Kidney epithelial cell (primary cell): ENCODE measurements at regions not wholly inside any gene's neighbourhood (a gene's known extent, or its start where the extent isn't known, plus 50 kb on each side); places are given as distances from the start of the nearest gene placed in this dataset.

Experiments
- DNase-seq: peaks from one replicate; pipeline ENCODE4 v3.0.0-alpha.2; 2010; ENCODE audit warnings: low read depth
- H3K27me3 ChIP-seq: 2 replicates; pipeline ENCODE4 v1.6.0; 2011; ENCODE audit warnings: low read length; ENCODE audit not compliant: control insufficient read depth, insufficient read depth
- H3K36me3 ChIP-seq: 2 replicates; pipeline ENCODE4 v1.5.1; 2011; ENCODE audit warnings: low read length; ENCODE audit not compliant: control insufficient read depth, insufficient read depth
- H3K4me3 ChIP-seq: 2 replicates; pipeline ENCODE4 v1.5.1; 2011; ENCODE audit warnings: low read depth, mild to moderate bottlenecking, control low read depth, low read length
- TF ChIP-seq, protein P1 (sequence below): IDR thresholded peaks from 2 replicates; pipeline ENCODE4 v1.5.1; 2011; ENCODE audit warnings: mild to moderate bottlenecking, moderate library complexity, low read length, control low read depth, inconsistent platforms; ENCODE audit not compliant: insufficient read depth, poor library complexity, severe bottlenecking

DNA sequence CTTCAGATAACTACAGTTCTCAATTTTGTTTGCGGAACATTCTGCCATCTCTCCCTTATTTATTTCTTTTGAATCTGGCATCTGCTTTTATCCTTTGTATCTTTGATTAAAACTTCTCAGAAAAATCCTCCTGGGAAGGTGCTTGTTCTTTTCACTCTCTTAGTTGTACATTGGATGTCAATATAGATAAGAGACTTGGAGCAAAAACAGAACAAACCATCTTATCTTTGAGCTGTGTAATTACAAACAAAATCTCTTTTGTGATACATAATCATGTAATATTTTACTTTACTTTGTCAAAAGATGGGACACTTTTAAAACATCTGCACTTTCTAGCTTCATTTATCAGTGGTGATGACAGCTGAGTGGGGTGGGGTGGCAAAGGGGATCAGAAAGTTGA, 307.2 kb upstream of the LYPLAL1 start:
- TF ChIP-seq, protein P1, sequence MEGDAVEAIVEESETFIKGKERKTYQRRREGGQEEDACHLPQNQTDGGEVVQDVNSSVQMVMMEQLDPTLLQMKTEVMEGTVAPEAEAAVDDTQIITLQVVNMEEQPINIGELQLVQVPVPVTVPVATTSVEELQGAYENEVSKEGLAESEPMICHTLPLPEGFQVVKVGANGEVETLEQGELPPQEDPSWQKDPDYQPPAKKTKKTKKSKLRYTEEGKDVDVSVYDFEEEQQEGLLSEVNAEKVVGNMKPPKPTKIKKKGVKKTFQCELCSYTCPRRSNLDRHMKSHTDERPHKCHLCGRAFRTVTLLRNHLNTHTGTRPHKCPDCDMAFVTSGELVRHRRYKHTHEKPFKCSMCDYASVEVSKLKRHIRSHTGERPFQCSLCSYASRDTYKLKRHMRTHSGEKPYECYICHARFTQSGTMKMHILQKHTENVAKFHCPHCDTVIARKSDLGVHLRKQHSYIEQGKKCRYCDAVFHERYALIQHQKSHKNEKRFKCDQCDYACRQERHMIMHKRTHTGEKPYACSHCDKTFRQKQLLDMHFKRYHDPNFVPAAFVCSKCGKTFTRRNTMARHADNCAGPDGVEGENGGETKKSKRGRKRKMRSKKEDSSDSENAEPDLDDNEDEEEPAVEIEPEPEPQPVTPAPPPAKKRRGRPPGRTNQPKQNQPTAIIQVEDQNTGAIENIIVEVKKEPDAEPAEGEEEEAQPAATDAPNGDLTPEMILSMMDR, result no peak
- H3K27me3 ChIP-seq, result no peaks in the 10 kb centered on the region
- H3K36me3 ChIP-seq, result no peaks in the 10 kb centered on the region
- no peak for DNase-seq
- H3K4me3 ChIP-seq, result no peak overlapping the region

- Histone ChIP-seq H3K36me3 (no peaks in the 10 kb centered on the region), H3K4me3 (no peak overlapping the region), H3K27me3 (no peaks in the 10 kb centered on the region)
- TF ChIP-seq, protein P1, result no peak
- no peak for DNase-seq
Measured at GRCh38 chr1:218867066-218867465, 306.6 kb upstream of the LYPLAL1 start.

GRCh38 chr1:218867941-218868626, 305.6 kb upstream of the LYPLAL1 start:
- DNase-seq, result no peak
- Histone ChIP-seq H3K4me3 (no peak overlapping the region), H3K27me3 (no peaks in the 10 kb centered on the region), H3K36me3 (no peaks in the 10 kb centered on the region)
- TF ChIP-seq, protein P1, result no peak

DNA sequence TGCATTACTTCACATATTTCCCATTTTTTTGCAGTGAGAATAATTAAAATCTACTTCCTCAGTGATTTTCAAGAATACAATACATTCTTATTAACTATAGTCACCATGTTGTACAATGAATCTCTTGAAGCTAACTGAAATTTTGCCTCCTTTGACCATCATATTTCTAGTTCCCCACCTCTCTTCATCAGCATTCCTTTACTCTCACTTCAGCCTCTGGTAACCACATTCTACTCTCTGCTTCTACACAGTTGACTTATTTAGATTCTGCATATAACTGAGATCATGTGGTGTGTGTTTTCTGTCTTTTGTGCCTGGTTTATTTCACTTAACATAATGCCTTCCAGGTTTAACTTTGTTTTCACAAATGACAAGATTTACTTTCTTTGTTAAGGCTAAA, 304.4 kb upstream of the LYPLAL1 start:
- Histone ChIP-seq H3K4me3 (no peak overlapping the region), H3K27me3 (no peaks in the 10 kb centered on the region), H3K36me3 (no peaks in the 10 kb centered on the region)
- TF ChIP-seq, protein P1, result no peak
- no peak for DNase-seq

DNA sequence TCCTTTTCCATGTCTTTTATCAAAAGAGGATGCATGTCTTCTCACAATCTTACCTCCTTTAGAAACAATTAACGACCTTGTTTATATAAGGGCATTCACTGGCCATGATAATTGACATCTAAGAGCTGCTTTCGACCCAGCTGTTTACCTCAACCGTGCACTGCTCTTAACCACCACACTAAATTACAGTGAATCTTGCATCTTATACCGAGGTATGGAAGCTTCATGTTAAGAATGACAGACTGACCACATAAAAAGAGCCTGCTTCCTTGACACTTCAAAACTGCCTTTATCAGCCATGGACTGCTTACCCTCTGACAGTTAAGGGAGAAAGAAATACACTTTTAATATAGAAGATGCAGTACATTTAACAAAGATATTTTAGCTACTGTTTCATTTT, 301.7 kb upstream of the LYPLAL1 start:
- no peaks in the 10 kb centered on the region for H3K27me3 ChIP-seq
- H3K36me3 ChIP-seq, result no peaks in the 10 kb centered on the region
- TF ChIP-seq, protein P1, result no peak
- DNase-seq, result no peak
- H3K4me3 ChIP-seq, result no peak overlapping the region

DNA sequence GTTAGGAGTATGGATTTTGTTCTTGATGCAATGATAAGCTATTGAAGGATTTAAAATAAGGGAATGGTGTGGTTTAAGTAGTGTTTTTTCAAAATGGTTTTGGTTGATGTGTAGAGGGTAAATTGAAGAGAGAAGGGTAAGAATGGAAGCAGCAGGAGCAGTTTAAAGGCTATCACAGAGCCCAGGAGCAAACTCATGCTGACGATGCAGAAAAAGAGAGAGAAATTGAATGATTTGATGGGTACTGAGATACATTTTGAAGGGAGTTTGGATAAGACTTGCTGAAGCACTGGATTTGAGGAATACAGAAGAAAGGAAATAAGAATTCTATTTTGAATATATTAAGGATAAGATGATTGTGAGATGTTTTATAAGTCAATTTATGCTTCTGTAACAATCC, 300.8 kb upstream of the LYPLAL1 start:
- no peak for DNase-seq
- Histone ChIP-seq H3K4me3 (no peak overlapping the region), H3K27me3 (no peaks in the 10 kb centered on the region), H3K36me3 (no peaks in the 10 kb centered on the region)
- TF ChIP-seq, protein P1, result no peak
